ENCODE measurements at regions not wholly inside any gene's neighbourhood (a gene's known extent, or its start where the extent isn't known, plus 50 kb on each side); places are given as distances from the start of the nearest gene placed in this dataset.

DNA sequence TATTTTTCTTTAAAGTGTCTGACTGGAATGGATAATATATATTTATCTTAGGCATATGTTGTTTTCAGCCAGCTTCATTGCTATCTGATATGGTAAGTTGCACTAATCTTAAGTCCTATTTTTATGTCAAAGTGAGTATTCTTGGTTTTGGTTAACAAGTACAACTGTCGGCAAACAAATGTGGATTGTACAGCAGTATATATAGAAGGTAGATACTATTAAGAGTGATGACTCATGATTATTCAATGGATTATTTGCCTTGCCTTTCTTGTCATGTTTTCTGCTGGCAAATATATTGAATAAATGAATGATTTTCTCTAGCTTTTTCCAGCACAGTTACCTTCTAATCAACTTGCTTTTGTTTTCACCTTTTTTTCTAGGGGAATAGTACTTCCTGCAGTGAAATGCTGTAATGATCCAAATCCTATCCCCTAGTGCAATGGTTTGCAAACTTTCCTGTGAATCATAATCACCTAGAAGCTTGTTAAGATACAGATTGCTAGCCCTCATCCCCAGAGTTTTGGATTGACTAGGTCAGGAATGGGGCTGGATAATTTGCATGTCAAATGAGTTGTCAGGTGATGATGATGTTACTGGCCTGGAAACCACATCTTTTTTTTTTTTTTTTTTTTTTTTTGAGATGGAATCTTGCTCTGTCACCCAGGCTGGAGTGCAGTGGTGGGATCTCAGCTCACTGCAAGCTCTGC, 60.8 kb upstream of the ARRDC3 start:
- ATAC-seq (no peak), DNase-seq (no peak)
- H3K27ac ChIP-seq = no peak overlapping the region
- intact Hi-C loops (cut with DNase I) = no loop called here
- no peaks in the 10 kb centered on the region for H3K4me1 ChIP-seq
- no peaks in the 10 kb centered on the region for H3K36me3 ChIP-seq
- no peaks in the 10 kb centered on the region for H3K9me3 ChIP-seq
- H3K4me3 ChIP-seq = no peak overlapping the region
- H3K27me3 ChIP-seq (ENCODE audit: low read depth) = no peaks in the 10 kb centered on the region
- TF ChIP-seq, protein P1, sequence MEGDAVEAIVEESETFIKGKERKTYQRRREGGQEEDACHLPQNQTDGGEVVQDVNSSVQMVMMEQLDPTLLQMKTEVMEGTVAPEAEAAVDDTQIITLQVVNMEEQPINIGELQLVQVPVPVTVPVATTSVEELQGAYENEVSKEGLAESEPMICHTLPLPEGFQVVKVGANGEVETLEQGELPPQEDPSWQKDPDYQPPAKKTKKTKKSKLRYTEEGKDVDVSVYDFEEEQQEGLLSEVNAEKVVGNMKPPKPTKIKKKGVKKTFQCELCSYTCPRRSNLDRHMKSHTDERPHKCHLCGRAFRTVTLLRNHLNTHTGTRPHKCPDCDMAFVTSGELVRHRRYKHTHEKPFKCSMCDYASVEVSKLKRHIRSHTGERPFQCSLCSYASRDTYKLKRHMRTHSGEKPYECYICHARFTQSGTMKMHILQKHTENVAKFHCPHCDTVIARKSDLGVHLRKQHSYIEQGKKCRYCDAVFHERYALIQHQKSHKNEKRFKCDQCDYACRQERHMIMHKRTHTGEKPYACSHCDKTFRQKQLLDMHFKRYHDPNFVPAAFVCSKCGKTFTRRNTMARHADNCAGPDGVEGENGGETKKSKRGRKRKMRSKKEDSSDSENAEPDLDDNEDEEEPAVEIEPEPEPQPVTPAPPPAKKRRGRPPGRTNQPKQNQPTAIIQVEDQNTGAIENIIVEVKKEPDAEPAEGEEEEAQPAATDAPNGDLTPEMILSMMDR (IDR thresholded peaks at IDR 0.05) = no peak

DNA sequence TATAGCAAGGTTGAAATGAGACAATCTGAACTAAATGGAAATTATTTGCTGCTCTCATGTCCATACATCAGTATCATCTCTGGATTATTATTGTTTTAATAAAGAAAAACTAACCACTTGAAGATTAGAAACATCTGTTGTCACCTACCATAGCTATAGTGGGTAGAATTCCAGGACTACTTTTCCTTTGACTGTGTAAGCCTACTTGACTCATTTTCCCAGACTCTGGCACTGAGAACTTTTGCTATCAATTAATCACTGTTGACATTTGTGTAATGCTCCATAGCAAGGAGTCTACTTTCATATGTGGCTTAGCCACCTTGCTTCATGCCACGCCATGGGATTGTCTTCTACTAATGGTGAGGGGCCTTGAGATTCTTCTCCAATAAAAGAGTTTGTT, 59.9 kb upstream of the ARRDC3 start:
- TF ChIP-seq, protein P1 (IDR thresholded peaks at IDR 0.05) = no peak
- DNase-seq (no peak), ATAC-seq (no peak)
- intact Hi-C loops (cut with DNase I) = no loop called here
- Histone ChIP-seq H3K9me3 (no peaks in the 10 kb centered on the region), H3K36me3 (no peaks in the 10 kb centered on the region), H3K4me3 (no peak overlapping the region), H3K27ac (no peak overlapping the region), H3K4me1 (no peaks in the 10 kb centered on the region), H3K27me3 (ENCODE audit: low read depth) (no peaks in the 10 kb centered on the region)

DNA sequence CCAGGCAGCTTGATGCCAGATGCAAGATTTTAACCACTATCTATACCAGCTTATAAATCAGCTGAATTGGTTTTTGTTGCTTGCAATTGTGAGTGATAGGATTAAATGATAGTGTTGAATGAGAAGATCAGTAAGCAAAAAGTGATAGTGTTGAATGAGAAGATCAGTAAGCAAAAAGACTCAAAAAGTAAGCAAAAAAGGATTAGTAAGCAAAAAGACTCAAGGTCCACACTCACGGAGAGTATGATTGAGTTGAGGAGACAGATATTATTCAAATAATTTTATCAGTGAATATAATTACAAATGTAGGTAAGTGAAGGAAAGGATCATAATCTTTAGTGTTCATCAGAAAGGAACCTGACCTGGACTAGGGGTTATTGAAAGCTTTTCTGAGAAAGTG, 58.0 kb upstream of the ARRDC3 start:
- intact Hi-C loops (cut with DNase I) = no loop called here
- H3K4me3 ChIP-seq = no peak overlapping the region
- no peak for DNase-seq
- ATAC-seq = no peak
- no peak overlapping the region for H3K27ac ChIP-seq
- no peaks in the 10 kb centered on the region for H3K4me1 ChIP-seq
- H3K36me3 ChIP-seq = no peaks in the 10 kb centered on the region
- no peaks in the 10 kb centered on the region for H3K9me3 ChIP-seq
- TF ChIP-seq, protein P1 (IDR thresholded peaks at IDR 0.05) = no peak
- H3K27me3 ChIP-seq (ENCODE audit: low read depth) = no peaks in the 10 kb centered on the region

DNA sequence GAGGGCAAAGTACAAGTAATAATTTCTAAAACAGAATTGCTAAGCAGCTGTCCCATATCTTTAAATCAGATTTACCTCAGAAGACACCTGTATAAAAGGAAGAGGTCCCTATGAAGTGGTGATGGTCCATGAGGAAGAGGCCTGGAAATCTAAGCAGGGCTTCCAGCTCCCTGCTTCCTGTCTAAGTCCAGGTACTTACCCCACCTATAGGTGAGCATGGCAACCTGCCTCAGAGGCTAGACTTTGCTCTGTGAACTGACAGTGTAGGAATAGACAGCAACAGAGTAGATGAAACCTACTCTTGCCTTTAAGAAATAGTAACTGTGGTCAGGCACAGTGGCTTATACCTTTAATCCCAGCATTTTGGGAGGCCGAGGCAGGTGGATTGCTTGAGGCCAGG, 55.8 kb upstream of the ARRDC3 start:
- Histone ChIP-seq H3K9me3 (no peaks in the 10 kb centered on the region), H3K27me3 (ENCODE audit: low read depth) (no peaks in the 10 kb centered on the region), H3K4me3 (no peak overlapping the region), H3K36me3 (no peaks in the 10 kb centered on the region), H3K27ac (no peak overlapping the region), H3K4me1 (no peaks in the 10 kb centered on the region)
- intact Hi-C loops (cut with DNase I) = no loop called here
- TF ChIP-seq, protein P1 (IDR thresholded peaks at IDR 0.05) = no peak
- ATAC-seq (no peak), DNase-seq (no peak)

DNA sequence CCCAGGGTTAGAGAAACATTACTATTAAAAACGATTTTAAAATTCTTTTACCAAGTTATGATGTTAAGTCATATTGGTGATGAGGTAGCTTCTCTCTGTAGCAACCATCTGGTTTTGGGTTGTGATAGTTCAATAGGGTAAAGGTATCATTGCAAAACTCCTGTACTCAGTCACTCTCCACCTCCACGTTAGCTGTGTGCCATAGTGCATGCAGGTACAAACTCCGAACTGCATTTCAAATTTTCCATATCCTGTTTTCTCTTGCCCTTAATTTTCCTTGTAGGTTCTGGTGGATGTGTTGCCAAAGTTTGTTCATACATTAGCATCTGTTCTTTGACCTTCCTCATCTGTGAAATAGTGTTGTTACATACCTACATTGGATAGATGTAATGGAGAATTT, 53.1 kb upstream of the ARRDC3 start:
- Histone ChIP-seq H3K27me3 (ENCODE audit: low read depth) (no peaks in the 10 kb centered on the region), H3K4me1 (no peaks in the 10 kb centered on the region), H3K36me3 (no peaks in the 10 kb centered on the region), H3K4me3 (no peak overlapping the region), H3K9me3 (no peaks in the 10 kb centered on the region), H3K27ac (no peak overlapping the region)
- DNase-seq = no peak
- intact Hi-C loops (cut with DNase I) = no loop called here
- ATAC-seq = no peak
- TF ChIP-seq, protein P1 (IDR thresholded peaks at IDR 0.05) = no peak

Measured in lower lobe of right lung (tissue), 2 donors.